ENCODE measurements at regions not wholly inside any gene's neighbourhood (a gene's known extent, or its start where the extent isn't known, plus 50 kb on each side); places are given as distances from the start of the nearest gene placed in this dataset.

DNA sequence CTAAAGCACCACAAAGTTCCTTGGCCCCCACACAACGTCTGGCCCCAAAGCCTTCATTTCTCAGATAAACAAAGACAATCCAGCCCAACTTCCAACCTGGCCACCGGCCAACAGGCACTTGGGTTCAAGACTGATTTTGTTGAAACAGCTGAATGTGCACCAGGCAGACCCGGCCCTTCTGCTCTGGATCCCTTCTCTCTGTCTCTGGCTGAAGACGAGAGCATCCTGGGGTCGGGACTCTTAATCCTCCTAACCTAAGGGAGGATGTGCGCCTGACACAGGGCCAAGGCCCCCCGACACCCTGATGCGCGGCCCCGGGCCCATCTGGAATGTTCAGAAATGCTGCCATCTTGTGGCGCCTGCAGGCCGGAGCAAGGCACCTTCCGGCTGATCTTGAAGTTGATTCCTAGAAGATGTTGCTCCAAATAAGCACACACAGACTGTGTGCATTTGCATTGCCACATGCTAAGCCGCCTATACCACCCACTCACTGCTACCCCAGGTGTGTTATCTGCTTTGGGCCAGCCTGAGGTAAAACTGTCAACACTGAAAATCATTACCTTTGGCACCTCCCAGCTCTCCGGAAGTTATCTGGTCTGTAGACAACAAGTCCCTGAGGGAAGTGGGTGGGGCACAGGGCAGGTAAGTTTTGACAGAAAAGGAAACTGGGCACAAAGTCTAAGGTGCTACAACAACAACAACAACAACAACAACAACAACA, 98.4 kb upstream of the HABP2 start:
- intact Hi-C loops (cut with micrococcal nuclease), result loop anchor here (1.0 to 5.0 kb wide), 2 partner anchors 108 to 238 kb away; no protein-coding TSS in a partner anchor
- no peak overlapping the region for H3K27ac ChIP-seq (ENCODE audit: low read depth, low read length)
- peak overlapping the region in 1 of 2 experiments; percentile 10; a peak in 1 of 4 replicates for H3K4me3 ChIP-seq (replicated peaks in 1 of 2; ENCODE audit: low read depth in 1 of 2, low read length in 2 of 2)
- peak overlapping the region; percentile 65 for H3K4me2 ChIP-seq (ENCODE audit: low read length)
- TF ChIP-seq ZNF274 (IDR thresholded peaks at IDR 0.05; ENCODE audit: low read depth, low read length), result no peak
- peak; percentile 90 for TF ChIP-seq RAD21 (IDR thresholded peaks at IDR 0.05; ENCODE audit: low read depth)
- TF ChIP-seq, protein P1, sequence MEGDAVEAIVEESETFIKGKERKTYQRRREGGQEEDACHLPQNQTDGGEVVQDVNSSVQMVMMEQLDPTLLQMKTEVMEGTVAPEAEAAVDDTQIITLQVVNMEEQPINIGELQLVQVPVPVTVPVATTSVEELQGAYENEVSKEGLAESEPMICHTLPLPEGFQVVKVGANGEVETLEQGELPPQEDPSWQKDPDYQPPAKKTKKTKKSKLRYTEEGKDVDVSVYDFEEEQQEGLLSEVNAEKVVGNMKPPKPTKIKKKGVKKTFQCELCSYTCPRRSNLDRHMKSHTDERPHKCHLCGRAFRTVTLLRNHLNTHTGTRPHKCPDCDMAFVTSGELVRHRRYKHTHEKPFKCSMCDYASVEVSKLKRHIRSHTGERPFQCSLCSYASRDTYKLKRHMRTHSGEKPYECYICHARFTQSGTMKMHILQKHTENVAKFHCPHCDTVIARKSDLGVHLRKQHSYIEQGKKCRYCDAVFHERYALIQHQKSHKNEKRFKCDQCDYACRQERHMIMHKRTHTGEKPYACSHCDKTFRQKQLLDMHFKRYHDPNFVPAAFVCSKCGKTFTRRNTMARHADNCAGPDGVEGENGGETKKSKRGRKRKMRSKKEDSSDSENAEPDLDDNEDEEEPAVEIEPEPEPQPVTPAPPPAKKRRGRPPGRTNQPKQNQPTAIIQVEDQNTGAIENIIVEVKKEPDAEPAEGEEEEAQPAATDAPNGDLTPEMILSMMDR (IDR thresholded peaks at IDR 0.05 in 2 of 3, conservative IDR thresholded peaks at IDR 0.05 in 1 of 3; ENCODE audit: borderline replicate concordance in 1 of 3, insufficient read depth in 1 of 3, low read depth in 2 of 3, low read length in 2 of 3), result peak; percentile 58 to 98 (median 96); a peak in 5 of 6 replicates
- POLR2A ChIA-PET, result no interaction called here
- H3K36me3 ChIP-seq (ENCODE audit: control insufficient read depth in 1 of 2, insufficient read depth in 2 of 2, low read length in 2 of 2), result no peaks in the 10 kb centered on the region
- ATAC-seq (peak; percentile 93), DNase-seq (ENCODE audit: low read depth, low spot score) (peak; percentile 31)
- H3K9ac ChIP-seq (ENCODE audit: low read length), result no peak overlapping the region
- H3K27me3 ChIP-seq (ENCODE audit: insufficient read depth, low read length), result peaks cover 32% of the 10 kb centered on the region
- CTCF ChIA-PET, result interaction anchor here (0.7 to 2.1 kb wide), 9 partner anchors 10 to 380 kb away, joined by 3 to 9 read pairs (median 4); no protein-coding TSS in a partner anchor
- H3K4me1 ChIP-seq (ENCODE audit: control insufficient read depth in 1 of 2, insufficient read depth in 2 of 2, low read length in 2 of 2), result peaks cover 0 to 6% of the 10 kb centered on the region in 2 experiments; a peak in 1 of 4 replicates
- RAD21 ChIA-PET (ENCODE audit: low non-redundant PET in 1 of 2, low total read pairs in 2 of 2, uncharacterized antibody in 2 of 2, unreplicated experiment in 2 of 2), result interaction anchor here (0.6 kb wide), 2 partner anchors 239 to 282 kb away, joined by 3 to 4 read pairs; no protein-coding TSS in a partner anchor
- H3K79me2 ChIP-seq (ENCODE audit: insufficient read depth, low read length), result no peaks in the 10 kb centered on the region
- H3K9me3 ChIP-seq (ENCODE audit: control insufficient read depth in 1 of 2, insufficient read depth in 1 of 2, low read depth in 1 of 2, low read length in 2 of 2), result peaks cover 0 to 5% of the 10 kb centered on the region in 2 experiments; a peak in 1 of 4 replicates
- no peaks in the 10 kb centered on the region for H4K20me1 ChIP-seq (ENCODE audit: insufficient read depth)
- BruUV-seq (replicated peaks), result no TSS peak
- peak overlapping the region; percentile 81 for H2AFZ ChIP-seq (ENCODE audit: low read depth, low read length, poor library complexity, severe bottlenecking)
- H3K9me2 ChIP-seq (ENCODE audit: insufficient read depth), result no peaks in the 10 kb centered on the region

DNA sequence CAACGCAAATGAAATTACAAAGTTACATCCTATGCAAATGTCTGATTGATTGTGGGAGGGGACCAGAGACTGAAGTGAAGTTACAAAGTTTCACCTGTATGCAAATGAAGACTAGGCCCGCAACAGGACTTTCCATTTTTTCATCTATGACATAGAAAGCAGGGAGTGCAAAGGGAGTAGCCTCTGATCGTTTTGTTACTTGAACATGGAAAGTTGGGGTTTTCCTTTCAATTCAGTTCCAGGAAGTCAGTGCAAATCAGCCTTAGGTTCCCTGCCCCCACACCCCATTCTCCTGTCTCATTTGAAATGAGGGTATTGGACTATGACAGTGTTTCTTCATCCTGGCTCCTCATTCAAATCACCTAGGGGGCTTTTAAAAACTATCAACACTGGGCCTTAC, 96.9 kb upstream of the HABP2 start:
- no peak for ATAC-seq
- ChIA-PET POLR2A (no interaction called here), RAD21 (ENCODE audit: low non-redundant PET in 1 of 2, low total read pairs in 2 of 2, uncharacterized antibody in 2 of 2, unreplicated experiment in 2 of 2) (no interaction called here), CTCF (no interaction called here)
- Histone ChIP-seq H3K9me3 (ENCODE audit: control insufficient read depth in 1 of 2, insufficient read depth in 1 of 2, low read depth in 1 of 2, low read length in 2 of 2) (peaks cover 0 to 5% of the 10 kb centered on the region in 2 experiments; a peak in 1 of 4 replicates), H3K36me3 (ENCODE audit: control insufficient read depth in 1 of 2, insufficient read depth in 2 of 2, low read length in 2 of 2) (no peaks in the 10 kb centered on the region), H3K9me2 (ENCODE audit: insufficient read depth) (no peaks in the 10 kb centered on the region), H2AFZ (ENCODE audit: low read depth, low read length, poor library complexity, severe bottlenecking) (no peak overlapping the region), H3K4me3 (replicated peaks in 1 of 2; ENCODE audit: low read depth in 1 of 2, low read length in 2 of 2) (no peak overlapping the region), H3K4me2 (ENCODE audit: low read length) (no peak overlapping the region), H4K20me1 (ENCODE audit: insufficient read depth) (no peaks in the 10 kb centered on the region), H3K27ac (ENCODE audit: low read depth, low read length) (no peak overlapping the region), H3K79me2 (ENCODE audit: insufficient read depth, low read length) (no peaks in the 10 kb centered on the region), H3K9ac (ENCODE audit: low read length) (no peak overlapping the region), H3K4me1 (ENCODE audit: control insufficient read depth in 1 of 2, insufficient read depth in 2 of 2, low read length in 2 of 2) (peaks cover 0 to 6% of the 10 kb centered on the region in 2 experiments; a peak in 1 of 4 replicates), H3K27me3 (ENCODE audit: insufficient read depth, low read length) (peaks cover 18% of the 10 kb centered on the region)
- DNase-seq (ENCODE audit: low read depth, low spot score), result no peak
- BruUV-seq (replicated peaks), result no TSS peak
- intact Hi-C loops (cut with micrococcal nuclease), result no loop called here
- TF ChIP-seq CEBPB (IDR thresholded peaks at IDR 0.05; ENCODE audit: low read depth), result no peak
- no peak for TF ChIP-seq CBX3 (IDR thresholded peaks at IDR 0.05; ENCODE audit: low read depth)
- no peak for TF ChIP-seq SIN3A (IDR thresholded peaks at IDR 0.05; ENCODE audit: low read depth)
- no peak for TF ChIP-seq SRF (IDR thresholded peaks at IDR 0.05; ENCODE audit: low read depth)
- no peak for TF ChIP-seq EZH2 (IDR thresholded peaks at IDR 0.05)
- TF ChIP-seq POLR2AphosphoS5 (IDR thresholded peaks at IDR 0.05; ENCODE audit: low read depth, low read length), result no peak
- no peak for TF ChIP-seq YY1 (IDR thresholded peaks at IDR 0.05; ENCODE audit: extremely low read depth, insufficient replicate concordance, low read depth, low read length)
- no peak for TF ChIP-seq ZBTB33 (IDR thresholded peaks at IDR 0.05; ENCODE audit: extremely low read depth, insufficient replicate concordance, low read length)
